Inferior parietal cortex (tissue), 1 donor: ENCODE measurements at regions not wholly inside any gene's neighbourhood (a gene's known extent, or its start where the extent isn't known, plus 50 kb on each side); places are given as distances from the start of the nearest gene placed in this dataset.

Experiments
- DNase-seq: peaks from one replicate; pipeline ENCODE4 v3.0.0-alpha.2; 2016; ENCODE audit errors: extremely low spot score

- DNase-seq: no peak
Observed at GRCh38 chr4:152235718-152236117, 300.2 kb downstream of the FBXW7 start.

- DNase-seq: no peak
Observed at GRCh38 chr4:152234571-152234970, 301.3 kb downstream of the FBXW7 start.

DNA sequence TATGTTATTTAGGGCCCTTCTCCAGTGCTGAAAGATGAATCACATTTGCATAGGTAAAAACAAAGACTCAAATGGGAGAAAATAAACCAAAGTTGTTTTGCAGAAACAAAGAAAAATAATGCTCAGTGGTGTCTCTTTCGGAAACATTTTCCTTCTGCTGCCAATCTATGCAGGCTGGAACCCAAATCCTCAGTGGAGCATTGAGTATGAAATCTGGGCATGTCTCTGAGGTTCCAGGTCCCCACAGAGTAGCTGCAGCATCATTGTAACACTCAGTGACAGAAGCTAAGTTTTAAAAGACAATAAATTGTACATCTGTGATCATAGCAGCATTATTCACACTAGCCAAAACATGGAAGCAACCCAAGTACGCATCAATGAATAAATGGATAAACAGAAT lies 303.6 kb downstream of the FBXW7 start:
- DNase-seq: no peak

- no peak for DNase-seq
Observed at GRCh38 chr4:152229782-152230289, 306.1 kb downstream of the FBXW7 start.

DNA sequence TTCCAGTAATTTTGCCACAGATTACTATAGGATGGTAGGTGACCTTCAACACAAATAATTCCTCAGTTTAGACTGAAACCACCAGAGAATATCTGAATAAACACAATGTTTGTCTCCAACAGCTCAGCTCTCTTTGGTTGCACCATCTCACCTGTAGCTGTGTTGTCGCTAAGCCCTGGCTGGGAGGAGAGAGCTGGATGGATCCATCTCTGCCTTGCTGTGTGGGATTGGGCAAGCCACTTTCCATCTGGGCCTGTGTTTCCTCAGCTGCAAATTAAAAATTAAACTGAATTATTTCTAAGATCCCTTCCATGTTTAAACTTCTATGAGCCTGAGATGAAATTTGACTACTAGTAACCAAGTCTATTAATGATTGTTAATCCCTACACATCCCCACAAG lies 310.2 kb downstream of the FBXW7 start:
- DNase-seq: no peak

GRCh38 chr4:152224721-152225420 lies 311.0 kb downstream of the FBXW7 start:
- no peak for DNase-seq

DNA sequence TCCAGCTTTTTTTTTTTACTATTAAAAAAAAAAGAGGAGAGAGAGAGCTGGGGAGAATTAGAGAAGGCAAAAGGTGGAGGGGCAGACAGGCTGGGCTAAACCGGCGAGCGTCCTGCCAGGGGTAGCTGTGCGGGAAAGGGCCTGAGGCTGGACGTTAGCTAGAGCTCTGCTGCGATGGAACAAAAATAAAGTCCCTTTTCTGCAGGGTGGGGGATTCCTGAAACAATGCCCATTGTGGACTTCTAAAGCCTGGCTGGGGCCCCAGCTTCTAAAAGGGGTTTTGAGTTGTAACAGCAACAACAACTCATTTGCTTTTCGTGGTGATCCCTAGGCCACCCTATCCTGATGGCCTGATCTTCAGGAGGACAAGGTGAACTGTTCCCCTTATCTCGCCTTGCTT lies 311.7 kb downstream of the FBXW7 start:
- DNase-seq: no peak

DNA sequence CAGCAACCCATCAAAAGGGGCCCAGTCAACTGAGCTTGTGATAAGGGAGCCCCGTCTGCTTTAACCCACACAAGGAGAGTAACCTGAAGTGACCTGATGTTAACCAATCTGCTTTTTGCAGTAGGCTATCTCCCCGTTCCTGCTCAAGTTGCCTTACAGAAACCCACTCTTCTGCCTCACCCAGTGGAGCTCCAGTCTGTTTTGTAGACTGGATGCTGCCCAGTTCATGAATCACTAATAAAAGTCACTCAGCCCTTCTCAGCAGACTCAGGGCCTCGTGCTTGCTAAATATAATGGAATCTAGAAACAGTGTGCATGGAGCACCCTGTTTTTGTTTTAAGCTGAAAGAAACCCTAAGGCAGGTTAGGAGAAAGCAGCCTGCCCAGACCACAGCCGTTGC lies 312.3 kb downstream of the FBXW7 start:
- no peak for DNase-seq

DNA sequence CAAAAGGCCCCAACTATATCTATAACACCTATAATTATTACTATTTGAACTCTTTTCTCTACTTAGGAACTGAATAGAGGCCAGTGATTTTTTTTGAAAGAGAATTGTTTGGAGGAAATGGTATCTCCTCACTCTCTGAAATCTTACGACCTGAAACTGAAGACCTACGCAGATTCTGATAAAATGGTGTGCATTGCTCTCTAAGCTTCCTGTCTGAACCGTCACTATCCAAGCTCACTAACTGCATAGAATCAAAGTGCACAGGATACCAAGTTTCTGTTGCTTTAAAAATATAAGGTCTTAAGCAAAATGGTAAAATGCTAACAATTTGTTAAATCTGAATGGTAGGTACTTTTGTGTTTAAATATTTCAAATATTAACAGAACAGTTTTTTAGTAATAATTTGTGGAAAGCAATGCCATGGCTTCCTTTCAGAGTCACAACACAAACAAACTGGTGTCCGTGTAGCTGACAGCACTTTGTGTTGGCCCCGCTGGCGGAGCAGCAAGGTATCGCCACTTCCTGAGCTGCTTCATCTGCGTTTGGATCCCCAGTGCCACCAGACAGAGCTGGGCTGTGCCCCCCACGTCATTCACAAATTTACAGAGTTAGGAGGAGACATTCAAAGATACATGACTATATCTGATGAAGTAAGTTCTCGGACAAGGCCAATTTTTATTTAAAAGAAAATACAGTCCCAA lies 313.9 kb downstream of the FBXW7 start:
- DNase-seq: no peak

DNA sequence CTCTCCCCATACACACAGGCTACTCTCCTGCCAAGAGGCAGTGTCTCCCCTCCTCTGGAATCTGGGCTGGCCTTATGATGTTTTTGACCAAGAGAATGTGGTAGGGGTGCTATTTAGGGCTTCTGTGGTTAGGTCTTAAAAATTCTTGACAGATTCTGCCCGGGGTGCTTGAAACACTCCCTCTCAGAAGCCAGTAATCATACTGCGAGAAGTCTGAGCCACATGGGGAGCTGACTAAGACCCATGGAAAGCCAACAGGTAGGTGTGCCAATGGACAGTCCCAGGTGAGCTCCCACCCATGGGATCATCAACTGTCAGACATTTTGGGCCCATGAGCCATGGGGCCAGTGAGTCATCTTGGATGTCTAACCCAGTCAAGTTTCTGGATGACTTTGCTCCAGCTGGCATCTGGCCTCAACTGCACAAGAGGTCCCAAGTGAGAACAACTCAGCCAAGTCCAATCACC lies 315.7 kb downstream of the FBXW7 start:
- DNase-seq: no peak

DNA sequence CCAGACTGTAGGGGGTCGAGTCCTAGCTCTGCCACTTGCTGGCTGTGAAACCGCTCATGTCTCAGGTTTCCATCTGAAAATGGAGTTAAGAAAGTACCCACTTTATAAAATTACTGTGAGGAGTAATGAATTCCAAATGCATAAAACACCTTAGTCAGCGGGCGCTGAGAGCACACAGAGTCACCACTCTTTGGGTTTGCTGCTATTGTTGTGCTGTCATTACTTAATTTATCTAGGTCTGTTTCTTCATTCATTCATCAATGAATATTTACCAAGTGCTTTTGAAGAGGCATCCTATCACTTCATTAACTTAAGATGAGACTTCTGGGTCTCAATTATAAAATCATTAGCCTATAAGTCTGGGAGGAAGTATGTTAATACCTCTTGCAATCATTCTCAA lies 317.3 kb downstream of the FBXW7 start:
- no peak for DNase-seq

- DNase-seq: peak; percentile 66
Observed at GRCh38 chr4:152217896-152218295, 318.0 kb downstream of the FBXW7 start.

GRCh38 chr4:152211936-152212653 lies 323.8 kb downstream of the FBXW7 start:
- no peak for DNase-seq

- no peak for DNase-seq
Observed at GRCh38 chr4:152209772-152210493, 326.0 kb downstream of the FBXW7 start.

DNA sequence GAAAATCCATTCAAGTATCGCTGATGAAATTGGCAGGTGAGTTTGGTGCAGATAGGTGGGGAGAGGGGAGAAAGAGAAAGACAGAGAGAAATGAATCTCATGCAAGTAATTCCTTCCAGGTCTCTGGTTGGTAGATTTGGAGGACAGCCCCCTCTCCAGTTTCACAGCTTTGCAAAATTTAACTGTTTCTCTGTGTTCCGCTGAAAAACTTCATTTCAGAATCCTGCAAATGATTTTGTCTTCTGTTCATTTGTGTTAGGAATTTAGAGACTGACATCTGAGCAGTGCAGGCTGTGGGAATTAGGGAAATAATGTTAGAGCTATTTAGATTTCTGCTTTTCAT lies 328.5 kb downstream of the FBXW7 start:
- DNase-seq: no peak

DNA sequence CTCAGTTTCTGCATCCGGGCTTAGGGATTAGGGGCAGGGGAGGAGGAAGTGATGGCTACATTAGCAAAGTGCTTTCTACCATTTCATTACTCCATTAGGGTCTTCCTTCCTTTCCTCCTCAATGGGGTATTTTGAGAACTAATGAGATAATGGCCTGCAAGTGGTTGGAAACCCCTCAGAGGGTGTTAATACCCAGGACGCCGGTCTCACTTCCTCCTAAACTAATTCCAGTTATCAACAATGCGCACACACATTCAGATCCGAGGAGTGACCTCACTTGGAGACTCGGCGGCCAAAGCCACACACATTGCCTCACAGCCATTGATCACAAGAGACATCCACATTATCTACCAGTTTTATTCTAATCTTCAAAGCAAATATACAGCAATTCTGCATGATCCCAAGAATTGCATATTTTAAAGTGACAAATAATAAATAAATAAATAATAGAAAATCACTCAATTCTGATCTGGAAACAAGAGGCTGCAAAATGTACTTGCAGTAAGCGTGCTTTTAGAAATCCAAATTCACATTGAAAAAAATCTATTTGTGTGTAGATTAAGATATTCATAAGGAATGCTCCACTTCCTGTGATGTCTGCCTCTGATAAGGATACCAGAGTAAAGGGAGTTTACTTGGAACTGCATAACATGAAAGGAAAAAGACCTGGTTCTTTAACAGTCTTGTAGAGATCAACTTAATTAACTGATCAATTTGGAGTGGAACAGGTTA lies 329.1 kb downstream of the FBXW7 start:
- DNase-seq: no peak

DNA sequence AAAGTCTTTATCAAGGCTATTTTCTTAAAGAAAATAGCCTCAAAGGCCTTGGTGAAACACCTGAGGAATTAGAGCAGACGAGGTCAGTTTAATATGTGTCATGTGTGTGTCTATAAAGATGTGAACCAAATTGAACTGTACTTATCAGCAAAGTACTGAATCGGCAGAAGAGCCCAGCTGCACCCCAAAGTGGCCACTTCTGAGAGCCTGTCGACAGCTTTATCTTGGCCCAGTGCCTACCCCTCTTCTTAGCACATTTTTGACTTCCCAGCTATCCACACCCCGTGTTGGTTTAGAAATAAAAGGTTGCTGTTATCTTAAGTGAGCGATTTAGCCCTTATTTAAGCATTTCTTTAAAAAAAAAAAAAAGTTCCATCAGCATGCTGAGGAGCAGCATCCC lies 329.7 kb downstream of the FBXW7 start:
- DNase-seq: no peak

DNA sequence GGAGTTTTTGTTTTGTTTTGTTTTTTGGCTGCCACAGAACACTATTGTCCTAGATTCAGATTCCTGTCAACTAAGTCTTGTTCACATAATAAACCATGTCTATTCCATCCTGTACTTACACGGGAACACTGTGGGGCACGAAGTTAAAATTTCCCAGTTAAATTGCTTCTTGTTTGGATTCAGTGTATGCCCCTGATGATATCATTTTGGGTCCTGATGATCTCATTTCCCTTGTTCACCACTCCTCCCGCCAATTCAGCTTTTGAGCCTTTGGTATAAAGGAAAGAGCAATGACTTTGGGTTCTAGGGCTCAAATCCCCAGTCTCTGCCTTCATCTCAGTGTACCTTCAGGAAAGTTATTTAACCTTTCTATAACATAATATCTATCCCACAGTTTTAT lies 333.5 kb downstream of the FBXW7 start:
- DNase-seq: no peak

DNA sequence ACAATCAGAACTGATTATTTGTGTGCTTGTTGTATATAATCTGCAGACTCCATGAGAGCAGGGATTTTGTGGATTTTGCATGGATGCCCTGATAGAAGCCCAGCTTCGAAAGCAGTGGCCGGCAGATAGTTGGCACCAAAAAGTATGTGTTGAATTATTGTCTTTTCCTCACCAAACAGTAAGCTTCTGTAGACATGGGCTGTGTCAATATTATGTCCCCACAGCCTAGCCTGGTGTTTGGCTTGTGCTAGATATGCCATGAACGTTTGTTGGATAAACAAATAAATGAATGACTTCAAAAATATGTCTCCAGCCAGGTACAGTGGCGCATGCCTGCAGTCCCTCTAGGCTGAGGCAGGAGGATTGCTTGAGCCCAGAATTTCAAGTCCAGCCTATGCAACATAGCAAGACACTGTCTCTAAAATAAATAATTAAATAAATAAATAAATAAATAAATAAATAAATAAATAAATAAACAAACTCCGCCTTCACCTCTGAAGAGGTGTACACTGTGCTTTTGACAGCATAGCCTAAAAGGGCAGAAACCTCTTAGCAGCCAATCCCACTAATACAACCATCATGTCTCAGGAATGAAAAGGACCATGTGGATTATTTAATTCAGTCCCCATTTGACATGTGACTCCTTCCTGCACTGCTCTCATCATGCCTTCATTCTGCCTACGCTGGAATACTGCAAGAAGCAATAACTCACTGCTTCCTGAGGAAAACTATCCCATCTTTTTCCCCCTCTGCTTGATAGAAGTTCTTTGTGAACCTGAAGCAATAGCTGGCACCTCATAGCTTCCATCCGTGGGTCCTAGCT lies 335.2 kb downstream of the FBXW7 start:
- no peak for DNase-seq

GRCh38 chr4:152197211-152197610 lies 338.7 kb downstream of the FBXW7 start:
- DNase-seq: peak; percentile 19
